ENCODE measurements at regions not wholly inside any gene's neighbourhood (a gene's known extent, or its start where the extent isn't known, plus 50 kb on each side); places are given as distances from the start of the nearest gene placed in this dataset.

- no peak for TF ChIP-seq LEF1 (IDR thresholded peaks at IDR 0.05; ENCODE audit: borderline replicate concordance)
- TF ChIP-seq ARNT (IDR thresholded peaks at IDR 0.05), result no peak
- no peak for TF ChIP-seq L3MBTL2 (conservative IDR thresholded peaks at IDR 0.05)
- no peak for TF ChIP-seq FOXM1 (IDR thresholded peaks at IDR 0.05; ENCODE audit: borderline replicate concordance)
- no peak for TF ChIP-seq CTBP1 (IDR thresholded peaks at IDR 0.05; ENCODE audit: borderline replicate concordance)
Measured at GRCh38 chr13:61994174-61994573, 578.5 kb upstream of the PCDH20 start.

Data from HEK293T (cell line).